ENCODE measurements at regions not wholly inside any gene's neighbourhood (a gene's known extent, or its start where the extent isn't known, plus 50 kb on each side); places are given as distances from the start of the nearest gene placed in this dataset.

GRCh38 chr2:55111570-55112228 is 61.4 kb upstream of the RTN4 start:
- Mint-ChIP-seq H3K27me3 (ENCODE audit: low read depth) (no peaks in the 10 kb centered on the region), H3K4me3 (no peak overlapping the region), H3K36me3 (ENCODE audit: low read depth) (no peaks in the 10 kb centered on the region), H3K9me3 (ENCODE audit: insufficient read depth) (no peaks in the 10 kb centered on the region), H3K4me1 (ENCODE audit: low read depth) (no peaks in the 10 kb centered on the region), H3K27ac (no peak overlapping the region)
- ATAC-seq (no peak), DNase-seq (no peak)
- ChIA-PET POLR2A (no interaction called here), CTCF (interaction anchor here (1.0 kb wide), 1 partner anchor 10 kb away, joined by 3 read pairs; no protein-coding TSS in a partner anchor)

GRCh38 chr2:55111230-55111569 is 60.9 kb upstream of the RTN4 start:
- Mint-ChIP-seq H3K27me3 (ENCODE audit: low read depth) (no peaks in the 10 kb centered on the region), H3K27ac (no peak overlapping the region), H3K9me3 (ENCODE audit: insufficient read depth) (no peaks in the 10 kb centered on the region), H3K4me3 (no peak overlapping the region), H3K36me3 (ENCODE audit: low read depth) (no peaks in the 10 kb centered on the region), H3K4me1 (ENCODE audit: low read depth) (no peaks in the 10 kb centered on the region)
- ChIA-PET CTCF (no interaction called here), POLR2A (no interaction called here)
- ATAC-seq (no peak), DNase-seq (no peak)

DNA sequence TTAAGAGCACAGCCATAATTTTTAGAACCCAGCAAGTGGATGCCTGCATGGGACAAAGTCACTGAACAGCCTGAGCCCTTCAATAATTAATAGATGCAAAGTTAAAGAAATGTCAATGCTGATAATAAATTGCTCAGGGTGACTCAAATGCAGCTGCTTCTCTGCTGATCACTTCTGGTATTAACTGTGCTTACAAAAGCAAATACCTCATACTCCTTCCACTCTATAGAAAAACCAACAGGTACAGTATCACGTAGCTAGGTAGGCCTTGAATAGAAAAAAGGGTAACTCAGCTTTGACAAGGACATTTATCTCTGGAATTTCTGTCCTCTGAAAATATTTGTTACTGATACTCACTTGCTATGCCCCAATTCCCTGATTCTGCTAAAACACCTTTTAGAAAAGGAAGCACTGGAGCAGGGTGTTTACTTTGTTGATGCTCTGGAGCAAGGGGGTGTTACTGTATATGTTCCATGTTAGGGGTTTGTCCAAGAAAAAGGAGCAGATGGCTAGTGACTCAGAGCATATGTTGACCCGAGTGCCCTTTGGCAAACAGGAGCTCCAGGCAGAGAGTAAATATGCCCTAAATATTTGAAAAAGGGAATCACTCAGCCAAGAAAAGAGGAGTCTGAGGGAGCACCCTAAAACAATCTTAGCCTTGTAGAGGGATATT is 59.1 kb upstream of the RTN4 start:
- DNase-seq (no peak), ATAC-seq (no peak)
- H3K4me1 Mint-ChIP-seq (ENCODE audit: low read depth): no peaks in the 10 kb centered on the region
- no peaks in the 10 kb centered on the region for H3K27me3 Mint-ChIP-seq (ENCODE audit: low read depth)
- H3K27ac Mint-ChIP-seq: no peak overlapping the region
- ChIA-PET CTCF (interaction anchor here (1.4 kb wide), 1 partner anchor 10 kb away, joined by 5 read pairs; no protein-coding TSS in a partner anchor), POLR2A (no interaction called here)
- no peak overlapping the region for H3K4me3 Mint-ChIP-seq
- H3K9me3 Mint-ChIP-seq (ENCODE audit: insufficient read depth): no peaks in the 10 kb centered on the region
- no peaks in the 10 kb centered on the region for H3K36me3 Mint-ChIP-seq (ENCODE audit: low read depth)

DNA sequence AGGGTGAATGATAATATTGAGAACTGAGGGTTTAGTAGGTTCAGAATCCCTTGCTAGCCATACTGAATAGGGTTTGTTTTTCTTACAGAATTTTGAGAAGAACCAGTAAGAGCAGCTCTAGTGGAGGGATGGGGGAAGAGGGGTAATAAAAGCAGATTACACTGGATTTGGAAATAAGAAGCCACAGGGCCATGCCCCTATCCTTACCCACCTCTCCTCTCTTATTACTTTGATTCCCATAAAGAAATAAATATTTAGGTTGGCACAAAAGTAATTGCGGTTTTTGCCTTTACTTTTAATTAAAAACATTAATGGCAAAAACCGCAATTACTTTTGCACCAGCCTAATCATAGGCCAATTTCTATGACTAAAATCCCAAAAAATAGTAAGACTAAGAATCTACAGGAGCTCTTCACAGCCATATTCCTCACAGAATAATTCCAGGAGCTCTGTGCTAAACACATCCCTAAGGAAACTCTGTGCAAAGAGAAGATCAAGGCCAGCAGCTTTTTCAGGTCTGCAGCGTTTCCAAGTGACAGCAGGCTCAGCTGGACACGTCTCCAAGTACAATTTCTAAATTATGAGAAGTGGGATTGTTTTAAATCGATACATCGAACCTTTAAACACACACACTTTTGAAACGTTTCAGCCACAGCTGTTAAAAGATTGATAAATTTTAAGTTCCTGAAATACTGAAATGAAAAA is 58.4 kb upstream of the RTN4 start:
- no peak for ATAC-seq
- Mint-ChIP-seq H3K27ac (no peak overlapping the region), H3K36me3 (ENCODE audit: low read depth) (no peaks in the 10 kb centered on the region), H3K4me3 (no peak overlapping the region), H3K9me3 (ENCODE audit: insufficient read depth) (no peaks in the 10 kb centered on the region), H3K4me1 (ENCODE audit: low read depth) (no peaks in the 10 kb centered on the region), H3K27me3 (ENCODE audit: low read depth) (no peaks in the 10 kb centered on the region)
- no peak for DNase-seq
- CTCF ChIA-PET: interaction anchor here (1.1 to 1.4 kb wide), 2 partner anchors 11 to 59 kb away, joined by 3 to 5 read pairs; no protein-coding TSS in a partner anchor
- POLR2A ChIA-PET: no interaction called here

GRCh38 chr2:55107436-55107835 is 57.2 kb upstream of the RTN4 start:
- H3K4me1 Mint-ChIP-seq (ENCODE audit: low read depth): no peaks in the 10 kb centered on the region
- ChIA-PET POLR2A (no interaction called here), CTCF (interaction anchor here (1.1 kb wide), 1 partner anchor 60 kb away, joined by 3 read pairs; no protein-coding TSS in a partner anchor)
- H3K9me3 Mint-ChIP-seq (ENCODE audit: insufficient read depth): no peaks in the 10 kb centered on the region
- no peak for DNase-seq
- no peaks in the 10 kb centered on the region for H3K36me3 Mint-ChIP-seq (ENCODE audit: low read depth)
- no peak overlapping the region for H3K4me3 Mint-ChIP-seq
- no peaks in the 10 kb centered on the region for H3K27me3 Mint-ChIP-seq (ENCODE audit: low read depth)
- no peak overlapping the region for H3K27ac Mint-ChIP-seq
- ATAC-seq: no peak

GRCh38 chr2:55106148-55106547 is 55.9 kb upstream of the RTN4 start:
- Mint-ChIP-seq H3K36me3 (ENCODE audit: low read depth) (no peaks in the 10 kb centered on the region), H3K4me1 (ENCODE audit: low read depth) (no peaks in the 10 kb centered on the region), H3K9me3 (ENCODE audit: insufficient read depth) (no peaks in the 10 kb centered on the region), H3K27ac (no peak overlapping the region), H3K4me3 (no peak overlapping the region), H3K27me3 (ENCODE audit: low read depth) (no peaks in the 10 kb centered on the region)
- DNase-seq (no peak), ATAC-seq (no peak)
- CTCF ChIA-PET: interaction anchor here (1.4 kb wide), 1 partner anchor 9 kb away, joined by 3 read pairs; no protein-coding TSS in a partner anchor
- POLR2A ChIA-PET: no interaction called here

- H3K27ac Mint-ChIP-seq: no peak overlapping the region
- no peaks in the 10 kb centered on the region for H3K9me3 Mint-ChIP-seq (ENCODE audit: insufficient read depth)
- H3K36me3 Mint-ChIP-seq (ENCODE audit: low read depth): no peaks in the 10 kb centered on the region
- no peak overlapping the region for H3K4me3 Mint-ChIP-seq
- CTCF ChIA-PET: interaction anchor here (1.2 to 1.4 kb wide), 2 partner anchors 8 kb away, joined by 3 read pairs; no protein-coding TSS in a partner anchor
- DNase-seq: no peak
- POLR2A ChIA-PET: no interaction called here
- ATAC-seq: no peak
- H3K27me3 Mint-ChIP-seq (ENCODE audit: low read depth): no peaks in the 10 kb centered on the region
- peaks cover under 1% of the 10 kb centered on the region for H3K4me1 Mint-ChIP-seq (ENCODE audit: low read depth)
Measured at GRCh38 chr2:55105456-55105855, 55.2 kb upstream of the RTN4 start.

GRCh38 chr2:55103046-55103445 is 52.8 kb upstream of the RTN4 start:
- CTCF ChIA-PET: no interaction called here

DNA sequence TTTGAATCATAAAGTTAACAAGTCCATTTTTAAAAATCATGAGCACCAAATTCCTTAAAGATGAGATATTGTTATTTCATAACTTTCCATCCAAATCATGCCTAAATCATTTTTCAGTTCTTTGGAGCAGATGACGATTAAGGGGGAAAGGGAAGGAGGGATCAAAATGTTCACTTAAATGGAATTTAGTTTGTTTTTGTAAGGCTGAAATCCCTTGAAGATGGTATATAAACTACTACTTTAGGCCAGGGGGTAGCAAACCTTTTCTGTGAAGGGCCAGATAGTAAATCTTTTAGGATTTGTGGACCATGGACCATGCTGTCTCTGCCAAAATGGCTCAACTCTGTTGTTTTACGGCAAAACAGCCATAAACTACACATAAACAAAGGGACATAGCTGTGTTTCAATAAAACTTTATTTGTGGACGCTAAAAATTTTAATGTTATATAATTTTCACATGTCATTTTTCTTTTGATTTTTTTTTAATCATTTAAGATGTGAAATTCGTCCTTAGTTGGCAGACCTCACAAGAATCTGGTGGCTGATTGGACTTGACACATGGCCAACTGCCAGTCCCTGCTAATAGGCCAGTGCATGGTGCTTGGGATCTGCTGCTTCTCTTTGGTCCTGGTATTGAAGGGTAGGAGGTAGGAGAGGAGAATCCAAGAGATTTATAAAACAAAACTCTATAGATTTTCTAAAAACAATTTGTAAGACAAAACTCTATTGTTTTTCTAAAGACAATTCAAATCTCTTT is 52.0 kb upstream of the RTN4 start:
- Mint-ChIP-seq H3K27me3 (ENCODE audit: low read depth) (no peaks in the 10 kb centered on the region), H3K9me3 (ENCODE audit: insufficient read depth) (no peaks in the 10 kb centered on the region), H3K4me1 (ENCODE audit: low read depth) (peaks cover 11% of the 10 kb centered on the region), H3K4me3 (no peak overlapping the region), H3K27ac (no peak overlapping the region), H3K36me3 (ENCODE audit: low read depth) (peaks cover 2% of the 10 kb centered on the region)
- no peak for DNase-seq
- POLR2A ChIA-PET: no interaction called here
- CTCF ChIA-PET: interaction anchor here (1.4 to 1.5 kb wide), 2 partner anchors 49 to 52 kb away, joined by 3 read pairs; partner anchors contain the start of gene RTN4
- ATAC-seq: no peak

More at GRCh38 chr2:55103046-55103445, 52.8 kb upstream of the RTN4 start:
- Mint-ChIP-seq H3K27ac (no peak overlapping the region), H3K27me3 (ENCODE audit: low read depth) (no peaks in the 10 kb centered on the region), H3K4me3 (no peak overlapping the region), H3K9me3 (ENCODE audit: insufficient read depth) (no peaks in the 10 kb centered on the region), H3K36me3 (ENCODE audit: low read depth) (peaks cover 2% of the 10 kb centered on the region), H3K4me1 (ENCODE audit: low read depth) (peaks cover 11% of the 10 kb centered on the region)
- DNase-seq: no peak
- POLR2A ChIA-PET: no interaction called here
- ATAC-seq: no peak

GRCh38 chr2:55101466-55101865 is 51.2 kb upstream of the RTN4 start:
- ChIA-PET POLR2A (interaction anchor here (0.6 kb wide), 1 partner anchor 419 kb away, joined by 5 read pairs; no protein-coding TSS in a partner anchor), CTCF (interaction anchor here (0.6 to 1.5 kb wide), 3 partner anchors 11 to 51 kb away, joined by 3 read pairs; partner anchors contain the start of gene RTN4)
- peaks cover 2% of the 10 kb centered on the region for H3K36me3 Mint-ChIP-seq (ENCODE audit: low read depth)
- no peak overlapping the region for H3K27ac Mint-ChIP-seq
- H3K4me1 Mint-ChIP-seq (ENCODE audit: low read depth): peaks cover 11% of the 10 kb centered on the region
- no peaks in the 10 kb centered on the region for H3K27me3 Mint-ChIP-seq (ENCODE audit: low read depth)
- DNase-seq (no peak), ATAC-seq (no peak)
- H3K9me3 Mint-ChIP-seq (ENCODE audit: insufficient read depth): no peaks in the 10 kb centered on the region
- H3K4me3 Mint-ChIP-seq: no peak overlapping the region

DNA sequence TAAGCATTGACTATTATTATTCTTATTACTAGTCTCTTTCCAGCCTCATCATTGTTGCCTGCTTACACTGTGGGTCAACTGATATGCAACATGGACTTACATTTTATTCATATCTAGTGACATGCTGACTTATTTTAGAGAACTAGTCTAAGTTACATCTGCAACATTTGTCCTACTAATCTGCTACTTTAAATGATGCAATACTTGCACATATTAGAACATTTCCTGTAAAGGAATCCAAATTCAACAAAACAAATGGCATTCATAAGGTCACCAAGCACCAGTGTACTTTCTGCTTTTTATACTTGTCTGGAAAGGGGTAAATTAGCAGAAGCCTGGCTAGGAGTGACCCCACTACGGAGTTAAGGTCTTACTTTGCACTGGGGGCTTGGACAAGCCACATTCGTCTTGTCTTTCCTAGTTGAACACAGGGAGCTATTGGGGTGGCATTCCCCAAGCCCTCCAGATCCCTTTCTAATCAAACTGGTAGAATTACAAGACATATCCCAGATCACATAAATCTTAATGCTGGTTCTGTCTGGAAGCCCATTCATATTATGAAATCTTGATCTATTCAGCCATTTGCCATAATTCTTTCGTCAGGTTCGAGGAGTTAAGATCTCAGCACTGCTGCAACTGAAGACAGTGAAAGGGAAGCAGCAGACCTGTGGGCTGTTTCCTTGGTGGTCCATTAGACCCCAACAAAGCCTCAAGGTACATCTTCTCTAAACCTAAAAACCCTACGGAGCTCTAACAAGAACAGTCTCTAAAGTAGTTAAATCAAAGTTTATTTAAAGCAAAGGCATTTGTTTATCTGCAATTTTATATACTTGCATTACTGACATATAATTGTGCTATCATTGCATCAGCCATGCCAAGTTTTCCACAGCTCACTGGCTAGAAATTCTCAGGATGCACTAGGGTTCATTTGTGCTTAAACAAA is 49.9 kb upstream of the RTN4 start:
- POLR2A ChIA-PET: no interaction called here
- no peaks in the 10 kb centered on the region for H3K9me3 Mint-ChIP-seq (ENCODE audit: insufficient read depth)
- H3K4me3 Mint-ChIP-seq: no peak overlapping the region
- H3K27ac Mint-ChIP-seq: peak overlapping the region; percentile 53
- ATAC-seq: no peak
- DNase-seq: no peak
- peaks cover 11% of the 10 kb centered on the region for H3K4me1 Mint-ChIP-seq (ENCODE audit: low read depth)
- peaks cover 2% of the 10 kb centered on the region for H3K36me3 Mint-ChIP-seq (ENCODE audit: low read depth)
- H3K27me3 Mint-ChIP-seq (ENCODE audit: low read depth): no peaks in the 10 kb centered on the region
- CTCF ChIA-PET: no interaction called here
